ENCODE measurements at regions not wholly inside any gene's neighbourhood (a gene's known extent, or its start where the extent isn't known, plus 50 kb on each side); places are given as distances from the start of the nearest gene placed in this dataset.
"Not testable (repeated sequence)": the region's sequence is repeated elsewhere in the genome, so short reads cannot be mapped to it uniquely, and the experiment has no call there.

DNA sequence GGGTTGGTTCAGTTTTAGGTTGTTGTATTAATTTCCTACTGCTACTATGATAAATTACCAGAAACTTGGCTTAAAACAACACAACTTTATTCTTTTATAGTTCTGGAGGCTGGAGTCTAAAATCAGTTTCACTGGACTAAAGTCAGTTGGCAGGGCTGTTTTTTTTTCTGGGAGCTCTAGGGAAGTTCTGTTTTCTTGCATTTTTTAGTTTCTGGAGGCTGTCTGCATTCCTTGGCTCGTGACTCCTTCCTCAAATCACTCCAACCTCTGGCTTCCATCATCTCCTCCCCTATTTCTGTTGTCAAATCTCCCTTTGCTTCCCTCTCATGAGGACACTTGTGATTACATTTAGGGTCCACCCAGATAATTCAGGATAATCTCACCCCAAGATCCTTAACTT is 51.3 kb upstream of the SUB1 start:
- Mint-ChIP-seq H3K9me3 (no peaks in the 10 kb centered on the region), H3K27me3 (no peaks in the 10 kb centered on the region), H3K36me3 (ENCODE audit: low read depth) (no peaks in the 10 kb centered on the region), H3K4me3 (no peak overlapping the region), H3K4me1 (ENCODE audit: low read depth) (peaks cover 25% of the 10 kb centered on the region), H3K27ac (no peak overlapping the region)
- TF ChIP-seq, protein P1, sequence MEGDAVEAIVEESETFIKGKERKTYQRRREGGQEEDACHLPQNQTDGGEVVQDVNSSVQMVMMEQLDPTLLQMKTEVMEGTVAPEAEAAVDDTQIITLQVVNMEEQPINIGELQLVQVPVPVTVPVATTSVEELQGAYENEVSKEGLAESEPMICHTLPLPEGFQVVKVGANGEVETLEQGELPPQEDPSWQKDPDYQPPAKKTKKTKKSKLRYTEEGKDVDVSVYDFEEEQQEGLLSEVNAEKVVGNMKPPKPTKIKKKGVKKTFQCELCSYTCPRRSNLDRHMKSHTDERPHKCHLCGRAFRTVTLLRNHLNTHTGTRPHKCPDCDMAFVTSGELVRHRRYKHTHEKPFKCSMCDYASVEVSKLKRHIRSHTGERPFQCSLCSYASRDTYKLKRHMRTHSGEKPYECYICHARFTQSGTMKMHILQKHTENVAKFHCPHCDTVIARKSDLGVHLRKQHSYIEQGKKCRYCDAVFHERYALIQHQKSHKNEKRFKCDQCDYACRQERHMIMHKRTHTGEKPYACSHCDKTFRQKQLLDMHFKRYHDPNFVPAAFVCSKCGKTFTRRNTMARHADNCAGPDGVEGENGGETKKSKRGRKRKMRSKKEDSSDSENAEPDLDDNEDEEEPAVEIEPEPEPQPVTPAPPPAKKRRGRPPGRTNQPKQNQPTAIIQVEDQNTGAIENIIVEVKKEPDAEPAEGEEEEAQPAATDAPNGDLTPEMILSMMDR (IDR thresholded peaks at IDR 0.05), result no peak
- ChIA-PET POLR2A (no interaction called here), CTCF (no interaction called here)
- no peak for ATAC-seq
- no peak for DNase-seq
- intact Hi-C loops (cut with micrococcal nuclease), result loop anchor here (5.0 kb wide), 1 partner anchor 53 kb away; the partner anchor contains the start of gene SUB1

DNA sequence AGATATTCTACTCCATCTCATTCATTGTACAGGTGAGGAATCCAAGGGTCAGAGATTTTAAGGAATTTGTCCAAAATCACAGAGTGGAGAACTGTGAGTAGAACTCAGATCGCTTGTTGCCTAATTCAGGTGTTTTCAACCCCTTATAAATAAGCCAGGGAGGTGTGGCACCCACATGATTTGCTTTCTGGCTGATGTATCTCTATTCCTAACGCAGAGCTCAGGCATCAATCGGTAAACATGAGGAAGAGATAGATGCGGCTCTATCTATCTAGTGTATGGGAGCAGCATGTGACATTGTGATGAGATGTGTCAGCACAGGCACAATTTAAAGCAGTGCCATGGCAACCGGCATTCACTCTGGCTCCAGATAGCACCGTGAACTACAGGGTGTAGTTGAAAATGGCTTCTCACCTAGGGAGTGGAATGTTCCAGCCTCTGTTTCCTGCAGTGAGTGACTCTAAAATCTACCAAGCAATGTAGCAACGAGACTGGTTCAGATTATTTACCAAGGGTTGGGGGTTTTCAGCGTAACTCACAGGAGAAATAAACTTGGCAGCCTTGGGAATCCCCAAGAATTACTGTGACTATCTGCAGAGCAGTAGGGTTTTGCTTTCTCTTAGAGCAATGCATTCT is 53.4 kb upstream of the SUB1 start:
- Mint-ChIP-seq H3K4me3 (peak overlapping the region; percentile 61), H3K9me3 (no peaks in the 10 kb centered on the region), H3K4me1 (ENCODE audit: low read depth) (peaks cover 10% of the 10 kb centered on the region), H3K27ac (peak overlapping the region; percentile 70), H3K27me3 (no peaks in the 10 kb centered on the region), H3K36me3 (ENCODE audit: low read depth) (no peaks in the 10 kb centered on the region)
- ATAC-seq, result peak; percentile 84
- CTCF ChIA-PET, result interaction anchor here (1.3 to 1.4 kb wide), 4 partner anchors 9 to 58 kb away, joined by 3 to 5 read pairs (median 4); no protein-coding TSS in a partner anchor
- POLR2A ChIA-PET, result interaction anchor here (0.9 to 1.6 kb wide), 3 partner anchors 10 to 58 kb away, joined by 3 to 6 read pairs (median 3); partner anchors contain the start of gene SUB1
- TF ChIP-seq, protein P1 (IDR thresholded peaks at IDR 0.05), result no peak
- intact Hi-C loops (cut with micrococcal nuclease), result loop anchor here (5.0 kb wide), 1 partner anchor 55 kb away; the partner anchor contains the start of gene SUB1
- peak; percentile 62 for DNase-seq

DNA sequence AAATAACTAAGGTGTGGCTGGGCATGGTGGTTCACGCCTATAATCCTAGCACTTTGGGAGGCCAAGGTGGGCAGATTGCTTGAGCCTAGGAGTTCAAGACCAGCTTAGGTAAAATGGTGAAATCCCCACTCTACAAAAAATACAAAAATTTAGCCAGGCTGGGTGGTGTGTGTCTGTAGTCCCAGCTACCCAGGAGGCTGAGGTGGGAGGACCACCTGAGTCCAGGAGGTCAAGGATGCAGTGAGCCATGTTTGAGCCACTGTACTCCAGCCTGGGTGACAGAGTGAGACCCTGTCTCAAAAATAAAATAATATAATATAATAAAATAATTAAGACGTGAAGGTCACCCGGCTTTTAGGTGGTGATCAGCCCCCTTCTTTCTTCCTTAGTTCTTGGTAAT is 58.0 kb upstream of the SUB1 start:
- intact Hi-C loops (cut with micrococcal nuclease); H3K4me1 Mint-ChIP-seq (ENCODE audit: low read depth); H3K4me3 Mint-ChIP-seq; DNase-seq; POLR2A ChIA-PET; H3K27ac Mint-ChIP-seq; H3K9me3 Mint-ChIP-seq; H3K36me3 Mint-ChIP-seq (ENCODE audit: low read depth); H3K27me3 Mint-ChIP-seq; CTCF ChIA-PET; ATAC-seq: not testable (repeated sequence)

DNA sequence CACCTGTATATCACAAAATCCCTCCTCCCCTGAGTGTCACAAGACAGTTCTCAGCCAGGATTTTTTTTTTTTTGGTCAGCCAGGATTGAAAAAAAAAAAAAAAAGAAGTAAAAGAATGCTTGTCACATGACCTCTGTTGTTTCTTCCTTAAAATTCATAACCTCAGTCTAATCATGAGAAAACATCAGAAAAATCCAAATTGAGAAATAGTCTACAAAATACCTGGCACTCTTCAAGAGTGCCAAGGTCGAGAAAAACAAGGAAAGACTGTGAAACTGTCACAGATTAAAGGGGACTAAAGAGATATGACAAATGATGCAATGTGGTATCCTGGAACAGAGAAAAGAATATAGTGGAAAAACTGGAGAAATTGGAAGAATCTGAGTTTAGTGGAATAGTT is 58.5 kb upstream of the SUB1 start:
- Mint-ChIP-seq H3K27ac (no peak overlapping the region), H3K4me3 (no peak overlapping the region), H3K4me1 (ENCODE audit: low read depth) (peaks cover 2% of the 10 kb centered on the region), H3K9me3 (no peaks in the 10 kb centered on the region), H3K36me3 (ENCODE audit: low read depth) (no peaks in the 10 kb centered on the region), H3K27me3 (no peaks in the 10 kb centered on the region)
- ChIA-PET POLR2A (no interaction called here), CTCF (no interaction called here)
- DNase-seq, result no peak
- TF ChIP-seq, protein P1 (IDR thresholded peaks at IDR 0.05), result no peak
- intact Hi-C loops (cut with micrococcal nuclease), result no loop called here
- no peak for ATAC-seq

DNA sequence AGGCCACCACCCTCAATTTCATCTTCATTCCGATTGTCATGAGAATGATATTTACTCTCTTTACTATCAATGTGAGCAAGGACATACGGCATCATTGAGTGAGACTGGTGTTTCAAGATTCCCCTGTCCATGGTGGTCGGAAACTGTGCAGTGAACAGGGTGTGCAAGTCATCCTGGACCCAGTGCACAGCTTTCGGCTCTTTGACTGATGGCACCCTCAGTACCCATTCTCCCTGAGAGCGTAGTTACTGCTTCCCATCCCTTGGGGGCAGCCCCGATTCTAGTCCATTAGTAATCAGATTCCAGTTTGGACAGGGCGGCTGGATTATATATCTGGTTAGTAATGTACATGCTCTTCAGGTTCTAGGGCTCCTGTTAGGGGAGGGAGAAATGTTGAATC is 61.7 kb upstream of the SUB1 start:
- ChIA-PET POLR2A (no interaction called here), CTCF (interaction anchor here (0.8 to 1.8 kb wide), 3 partner anchors 9 to 66 kb away, joined by 3 to 4 read pairs (median 4); no protein-coding TSS in a partner anchor)
- TF ChIP-seq, protein P1 (IDR thresholded peaks at IDR 0.05), result no peak
- no peaks in the 10 kb centered on the region for H3K4me1 Mint-ChIP-seq (ENCODE audit: low read depth)
- H3K36me3 Mint-ChIP-seq (ENCODE audit: low read depth), result no peaks in the 10 kb centered on the region
- no peaks in the 10 kb centered on the region for H3K9me3 Mint-ChIP-seq
- H3K4me3 Mint-ChIP-seq, result no peak overlapping the region
- no peak for DNase-seq
- ATAC-seq, result peak; percentile 55
- no peak overlapping the region for H3K27ac Mint-ChIP-seq
- intact Hi-C loops (cut with micrococcal nuclease), result no loop called here
- H3K27me3 Mint-ChIP-seq, result no peaks in the 10 kb centered on the region
